A673 (cell line): ENCODE measurements at regions not wholly inside any gene's neighbourhood (a gene's known extent, or its start where the extent isn't known, plus 50 kb on each side); places are given as distances from the start of the nearest gene placed in this dataset.
"Not testable (repeated sequence)": the region's sequence is repeated elsewhere in the genome, so short reads cannot be mapped to it uniquely, and the experiment has no call there.

Source experiments
- BruUV-seq: library from RNA; stranded (reverse); fragments of 400-500 nt; replicated peaks from 2 replicates; lab custom pipeline; 2021; lab: Mats Ljungman, UMichigan
- CTCF ChIA-PET: fragments of 300-600 bp; sonication (Branson Sonifier 250); formaldehyde crosslinking; loops from one replicate; lab custom pipeline; 2022; ENCODE audit warnings: antibody characterized with exemption; lab: Charles Lee
- POLR2A ChIA-PET: fragments of 300-600 bp; sonication (Branson Sonifier 250); formaldehyde crosslinking; loops from one replicate; lab custom pipeline; 2022; ENCODE audit warnings: antibody characterized with exemption; ENCODE audit not compliant: low non-redundant PET; lab: Charles Lee
- DNase-seq: peaks from one replicate; pipeline ENCODE4 v3.0.0-alpha.2; 2015; ENCODE audit warnings: low spot score
- H3K27ac ChIP-seq: fragments of 200-600 bp; sonication (generic); 2 replicates; pipeline ENCODE4 v1.5.1; 2016; ENCODE audit warnings: mixed run types, low read depth, mild to moderate bottlenecking, mixed read lengths, antibody characterized with exemption, low read length; ENCODE audit not compliant: poor library complexity, severe bottlenecking
- H3K27me3 ChIP-seq: fragments of 200-600 bp; sonication (generic); replicated peaks from 2 replicates; pipeline ENCODE4 v1.6.1; 2017; ENCODE audit warnings: mixed run types, low read depth, mild to moderate bottlenecking, mixed read lengths, antibody characterized with exemption, low read length; ENCODE audit not compliant: insufficient read depth, poor library complexity
- H3K36me3 ChIP-seq: fragments of 200-600 bp; sonication (generic); 2 replicates; pipeline ENCODE4 v1.6.1; 2016; ENCODE audit warnings: mixed run types, mild to moderate bottlenecking, mixed read lengths, antibody characterized with exemption, low read length; ENCODE audit not compliant: insufficient read depth, poor library complexity, severe bottlenecking
- H3K4me1 ChIP-seq: fragments of 200-600 bp; sonication (generic); 2 replicates; pipeline ENCODE4 v1.6.1; 2017; ENCODE audit warnings: mixed run types, mild to moderate bottlenecking, mixed read lengths, antibody characterized with exemption, low read length; ENCODE audit not compliant: insufficient read depth, poor library complexity, severe bottlenecking
- H3K4me3 ChIP-seq: fragments of 200-600 bp; sonication (generic); 2 replicates; pipeline ENCODE4 v1.5.1; 2016; ENCODE audit warnings: low read depth, mixed run types, mild to moderate bottlenecking, mixed read lengths, low read length; ENCODE audit not compliant: poor library complexity, severe bottlenecking
- H3K9me3 ChIP-seq: fragments of 200-600 bp; sonication (generic); 2 replicates; pipeline ENCODE4 v1.6.1; 2016; ENCODE audit warnings: mixed run types, low read depth, mild to moderate bottlenecking, mixed read lengths, antibody characterized with exemption, low read length; ENCODE audit not compliant: poor library complexity, severe bottlenecking
- EZH2 ChIP-seq: fragments of 200-600 bp; sonication (generic); IDR thresholded peaks from 2 replicates; pipeline ENCODE4 v1.6.1; 2017; ENCODE audit warnings: borderline replicate concordance, low read depth, mild to moderate bottlenecking, mixed read lengths, antibody characterized with exemption, low read length; ENCODE audit not compliant: poor library complexity, severe bottlenecking
- intact Hi-C: fragments of 100-400 bp; cut with micrococcal nuclease; formaldehyde crosslinking; loops from one replicate; pipeline ENCODE4 v1.10.0; 2022; ENCODE audit not compliant: unreplicated experiment
- TF ChIP-seq, protein P1 (sequence below): fragments of 300-800, 200-600 bp; sonication (generic); conservative IDR thresholded peaks from 2 replicates; pipeline ENCODE4 v1.5.1; 2017; ENCODE audit warnings: low read depth, mild to moderate bottlenecking, antibody characterized with exemption, low read length, moderate library complexity, mixed read lengths

DNA sequence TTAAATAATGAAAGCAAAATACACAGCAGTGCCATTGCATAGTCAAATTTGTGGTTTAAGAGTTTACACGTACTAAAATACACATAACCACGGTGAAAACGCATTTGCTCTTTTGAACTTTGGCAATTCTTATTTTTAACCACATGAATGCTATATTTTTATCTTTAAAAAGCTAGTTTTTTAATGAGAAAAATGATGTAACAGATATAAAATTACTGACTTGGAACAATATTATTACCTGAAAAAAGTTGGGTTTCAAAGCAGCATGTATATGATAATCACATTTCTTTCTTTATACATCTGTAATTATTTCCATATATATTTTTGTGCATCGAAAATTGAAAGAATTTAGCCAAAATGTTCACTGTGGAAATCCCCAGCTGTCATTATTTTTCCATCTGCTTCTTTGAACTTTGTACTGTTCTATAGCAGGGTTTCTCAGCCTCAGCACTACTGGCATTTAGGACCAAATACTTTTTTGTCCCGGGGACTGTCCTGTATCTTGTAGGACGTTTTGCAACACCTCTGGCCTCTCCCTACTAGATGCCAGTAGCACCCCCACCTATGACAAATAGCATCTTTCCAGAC lies 75.9 kb upstream of the CAB39 start:
- BruUV-seq: no TSS peak
- intact Hi-C loops: loop anchor here (10.0 kb wide), 1 partner anchor 158 kb away; no protein-coding TSS in a partner anchor

DNA sequence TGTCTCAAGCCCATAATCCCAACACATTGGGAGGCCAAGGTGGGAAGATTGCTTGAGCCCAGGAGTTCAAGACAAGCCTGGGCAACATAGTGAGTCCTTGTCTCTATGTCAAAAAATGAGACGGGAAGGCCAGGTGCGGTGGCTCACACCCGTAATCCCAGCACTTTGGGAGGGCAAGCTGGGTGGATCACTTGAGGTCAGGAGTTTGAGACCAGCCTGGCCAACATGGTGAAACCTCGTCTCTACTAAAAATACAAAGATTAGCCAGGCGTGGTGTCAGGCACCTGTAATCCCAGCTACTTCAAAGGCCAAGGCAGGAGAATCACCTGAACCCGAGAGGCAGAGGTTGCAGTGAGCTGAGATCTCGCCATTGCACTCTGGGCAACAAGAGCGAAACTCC lies 75.2 kb upstream of the CAB39 start:
- H3K4me1 ChIP-seq, H3K27me3 ChIP-seq, BruUV-seq, POLR2A ChIA-PET, DNase-seq, CTCF ChIA-PET, H3K4me3 ChIP-seq, H3K9me3 ChIP-seq, H3K36me3 ChIP-seq, H3K27ac ChIP-seq: not testable (repeated sequence)
- intact Hi-C loops: loop anchor here (10.0 kb wide), 1 partner anchor 157 kb away; no protein-coding TSS in a partner anchor

More for the DNA sequence above, 75.9 kb upstream of the CAB39 start:
- Histone ChIP-seq H3K4me1 (no peaks in the 10 kb centered on the region), H3K4me3 (no peak overlapping the region), H3K27ac (no peak overlapping the region), H3K27me3 (no peaks in the 10 kb centered on the region), H3K9me3 (no peaks in the 10 kb centered on the region), H3K36me3 (no peaks in the 10 kb centered on the region)
- POLR2A ChIA-PET: no interaction called here
- DNase-seq: no peak
- CTCF ChIA-PET: no interaction called here
- TF ChIP-seq, protein P1, sequence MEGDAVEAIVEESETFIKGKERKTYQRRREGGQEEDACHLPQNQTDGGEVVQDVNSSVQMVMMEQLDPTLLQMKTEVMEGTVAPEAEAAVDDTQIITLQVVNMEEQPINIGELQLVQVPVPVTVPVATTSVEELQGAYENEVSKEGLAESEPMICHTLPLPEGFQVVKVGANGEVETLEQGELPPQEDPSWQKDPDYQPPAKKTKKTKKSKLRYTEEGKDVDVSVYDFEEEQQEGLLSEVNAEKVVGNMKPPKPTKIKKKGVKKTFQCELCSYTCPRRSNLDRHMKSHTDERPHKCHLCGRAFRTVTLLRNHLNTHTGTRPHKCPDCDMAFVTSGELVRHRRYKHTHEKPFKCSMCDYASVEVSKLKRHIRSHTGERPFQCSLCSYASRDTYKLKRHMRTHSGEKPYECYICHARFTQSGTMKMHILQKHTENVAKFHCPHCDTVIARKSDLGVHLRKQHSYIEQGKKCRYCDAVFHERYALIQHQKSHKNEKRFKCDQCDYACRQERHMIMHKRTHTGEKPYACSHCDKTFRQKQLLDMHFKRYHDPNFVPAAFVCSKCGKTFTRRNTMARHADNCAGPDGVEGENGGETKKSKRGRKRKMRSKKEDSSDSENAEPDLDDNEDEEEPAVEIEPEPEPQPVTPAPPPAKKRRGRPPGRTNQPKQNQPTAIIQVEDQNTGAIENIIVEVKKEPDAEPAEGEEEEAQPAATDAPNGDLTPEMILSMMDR: no peak
- TF ChIP-seq EZH2: no peak

DNA sequence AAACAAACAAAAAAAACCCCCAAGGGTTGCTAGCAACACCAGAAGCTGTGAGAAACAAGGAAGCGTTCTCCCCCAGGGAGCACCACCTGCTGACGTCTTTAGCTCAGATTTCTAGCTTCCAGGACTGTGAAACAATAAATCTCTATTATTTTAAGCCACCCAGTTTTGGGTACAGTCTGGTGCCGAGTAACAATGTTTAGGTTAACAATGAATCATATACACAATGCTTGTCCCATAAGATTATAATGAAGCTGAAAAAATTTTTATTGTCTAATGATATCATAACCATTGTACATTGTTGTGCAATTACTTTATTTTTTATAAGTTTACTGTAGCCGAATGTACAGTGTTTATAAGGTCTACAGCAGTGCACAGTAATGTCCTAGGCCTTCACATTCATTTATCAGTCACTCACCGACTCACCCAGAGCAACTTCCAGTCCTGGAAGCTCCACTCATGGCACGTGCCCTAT lies 72.1 kb upstream of the CAB39 start:
- POLR2A ChIA-PET: no interaction called here
- Histone ChIP-seq H3K27me3 (no peaks in the 10 kb centered on the region), H3K4me1 (no peaks in the 10 kb centered on the region), H3K4me3 (no peak overlapping the region), H3K27ac (no peak overlapping the region), H3K36me3 (no peaks in the 10 kb centered on the region), H3K9me3 (no peaks in the 10 kb centered on the region)
- no peak for TF ChIP-seq EZH2
- TF ChIP-seq, protein P1: no peak
- intact Hi-C loops: no loop called here
- no TSS peak for BruUV-seq
- DNase-seq: no peak
- CTCF ChIA-PET: no interaction called here

DNA sequence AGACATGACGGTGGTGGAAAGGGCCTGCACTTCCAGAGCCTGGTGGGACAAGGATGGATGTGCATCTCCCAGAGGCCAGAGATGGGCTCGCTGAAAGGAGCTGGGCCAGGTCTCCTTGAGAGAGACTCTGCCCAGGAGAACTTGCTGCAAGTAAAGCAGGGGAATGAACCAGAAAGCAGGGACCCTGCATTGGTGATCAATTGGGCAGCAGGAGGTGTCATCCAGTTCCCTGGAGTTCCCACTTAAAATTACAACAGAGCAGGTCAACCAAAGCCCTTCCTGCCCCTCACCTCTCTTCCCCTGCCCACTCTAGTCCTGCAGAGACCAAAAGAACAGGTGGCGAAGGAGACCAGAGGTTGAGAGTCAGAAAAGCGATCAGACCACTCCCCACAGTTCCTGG lies 69.7 kb upstream of the CAB39 start:
- POLR2A ChIA-PET: no interaction called here
- H3K36me3 ChIP-seq: no peaks in the 10 kb centered on the region
- no peaks in the 10 kb centered on the region for H3K27me3 ChIP-seq
- CTCF ChIA-PET: no interaction called here
- H3K4me3 ChIP-seq: no peak overlapping the region
- H3K9me3 ChIP-seq: no peaks in the 10 kb centered on the region
- no peaks in the 10 kb centered on the region for H3K4me1 ChIP-seq
- BruUV-seq: no TSS peak
- intact Hi-C loops: no loop called here
- no peak for DNase-seq
- TF ChIP-seq EZH2: no peak
- TF ChIP-seq, protein P1: no peak
- H3K27ac ChIP-seq: no peak overlapping the region
